ENCODE measurements at regions not wholly inside any gene's neighbourhood (a gene's known extent, or its start where the extent isn't known, plus 50 kb on each side); places are given as distances from the start of the nearest gene placed in this dataset.
"Not testable (repeated sequence)": the region's sequence is repeated elsewhere in the genome, so short reads cannot be mapped to it uniquely, and the experiment has no call there.

- ChIA-PET POLR2A (ENCODE audit: unreplicated experiment) (no interaction called here), CTCF (no interaction called here)
- Histone ChIP-seq H3K4me1 (ENCODE audit: insufficient read depth, low read length) (peaks cover 9% of the 10 kb centered on the region), H3K79me2 (ENCODE audit: low read length) (no peaks in the 10 kb centered on the region), H2AFZ (ENCODE audit: low read length) (no peak overlapping the region), H3F3A (ENCODE audit: low read length, unreplicated experiment) (no peaks in the 10 kb centered on the region), H3K9ac (ENCODE audit: low read length) (no peak overlapping the region), H3K4me3 (ENCODE audit: low read length) (no peak overlapping the region), H3K9me2 (replicated peaks; ENCODE audit: low read length) (no peaks in the 10 kb centered on the region), H3K27me3 (ENCODE audit: low read length) (no peaks in the 10 kb centered on the region), H3K27ac (ENCODE audit: low read length) (no peak overlapping the region), H4K20me1 (ENCODE audit: low read length) (no peaks in the 10 kb centered on the region), H3K4me2 (ENCODE audit: low read length) (no peak overlapping the region), H3K36me3 (ENCODE audit: low read depth, low read length) (no peaks in the 10 kb centered on the region), H3K9me3 (ENCODE audit: low read length) (no peaks in the 10 kb centered on the region)
- DNase-seq (no peak), ATAC-seq (no peak)
- BruUV-seq (replicated peaks) = no TSS peak
- no peak for TF ChIP-seq EZH2 (IDR thresholded peaks at IDR 0.05; ENCODE audit: low read length, unreplicated experiment)
- intact Hi-C loops (cut with micrococcal nuclease) = loop anchor here (10.0 kb wide), 2 partner anchors 58 to 362 kb away; partner anchors contain the start of genes LYRM9 and TMEM97
Measured at GRCh38 chr17:28256881-28257280, 62.1 kb upstream of the TMEM97 start.

DNA sequence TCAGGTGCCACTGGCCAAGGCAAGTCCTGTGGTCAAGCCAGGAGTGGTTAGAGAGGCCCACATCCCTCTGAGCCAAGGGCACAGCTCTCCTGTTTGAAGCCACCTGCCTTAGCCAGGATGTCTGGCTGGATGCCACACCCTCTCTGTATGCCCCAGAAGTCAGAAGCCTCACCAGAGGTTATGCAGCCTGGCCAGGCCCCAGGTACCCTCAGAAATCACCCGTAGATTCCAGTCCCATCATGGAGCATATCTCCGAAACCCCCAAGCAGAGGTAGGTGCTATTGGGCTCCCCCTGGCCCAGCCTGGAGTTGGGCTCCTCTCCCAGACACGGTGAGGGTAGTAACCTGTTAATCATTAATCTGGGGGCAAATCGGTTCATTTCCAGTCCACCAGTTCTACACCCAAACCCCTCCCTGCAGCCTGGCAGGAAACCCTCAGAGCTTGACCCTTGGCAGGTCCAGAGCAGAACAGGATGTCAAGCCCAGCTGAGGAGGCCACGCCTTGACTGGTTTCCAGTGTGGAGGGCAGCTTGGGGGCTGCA, 60.6 kb upstream of the TMEM97 start:
- 0 out of 2 replicates have a peak, but pooled peaks cover 3% of the 10 kb centered on the region for H3K9me3 ChIP-seq (ENCODE audit: low read length)
- CTCF ChIA-PET = no interaction called here
- no peak overlapping the region for H3K27ac ChIP-seq (ENCODE audit: low read length)
- no peaks in the 10 kb centered on the region for H3K27me3 ChIP-seq (ENCODE audit: low read length)
- no peak overlapping the region for H2AFZ ChIP-seq (ENCODE audit: low read length)
- H3K9ac ChIP-seq (ENCODE audit: low read length) = no peak overlapping the region
- no peaks in the 10 kb centered on the region for H4K20me1 ChIP-seq (ENCODE audit: low read length)
- no peaks in the 10 kb centered on the region for H3K36me3 ChIP-seq (ENCODE audit: low read depth, low read length)
- no peak for DNase-seq
- intact Hi-C loops (cut with micrococcal nuclease) = loop anchor here (10.0 kb wide), 2 partner anchors 56 to 364 kb away; partner anchors contain the start of genes LYRM9 and TMEM97
- no peaks in the 10 kb centered on the region for H3F3A ChIP-seq (ENCODE audit: low read length, unreplicated experiment)
- no peaks in the 10 kb centered on the region for H3K9me2 ChIP-seq (replicated peaks; ENCODE audit: low read length)
- H3K4me2 ChIP-seq (ENCODE audit: low read length) = no peak overlapping the region
- H3K4me1 ChIP-seq (ENCODE audit: insufficient read depth, low read length) = no peaks in the 10 kb centered on the region
- H3K79me2 ChIP-seq (ENCODE audit: low read length) = no peaks in the 10 kb centered on the region
- no peak for ATAC-seq
- POLR2A ChIA-PET (ENCODE audit: unreplicated experiment) = no interaction called here
- no peak overlapping the region for H3K4me3 ChIP-seq (ENCODE audit: low read length)
- no peak for TF ChIP-seq EZH2 (IDR thresholded peaks at IDR 0.05; ENCODE audit: low read length, unreplicated experiment)
- BruUV-seq (replicated peaks) = no TSS peak

DNA sequence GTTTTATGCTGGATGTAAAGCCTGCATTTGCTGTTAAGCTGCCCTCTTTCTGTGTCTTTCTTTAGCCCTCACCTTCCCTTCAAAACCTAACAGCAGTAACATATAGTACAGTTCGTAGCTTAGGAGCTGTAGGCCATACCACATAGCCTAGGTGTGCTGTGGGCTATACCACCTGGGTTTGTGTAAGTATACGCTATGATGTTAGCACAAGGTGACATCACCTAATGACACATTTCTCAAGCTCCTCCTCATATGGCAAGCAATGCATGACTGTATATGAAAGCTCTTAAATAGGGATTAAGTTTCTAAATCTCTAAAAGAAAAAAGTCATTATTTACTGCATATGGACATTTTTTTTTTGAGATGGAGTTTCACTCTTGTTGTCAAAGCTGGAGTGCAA, 57.8 kb upstream of the TMEM97 start:
- Histone ChIP-seq H4K20me1 (ENCODE audit: low read length) (no peaks in the 10 kb centered on the region), H3K4me1 (ENCODE audit: insufficient read depth, low read length) (no peaks in the 10 kb centered on the region), H3K4me3 (ENCODE audit: low read length) (no peak overlapping the region), H3K79me2 (ENCODE audit: low read length) (no peaks in the 10 kb centered on the region), H3K9ac (ENCODE audit: low read length) (no peak overlapping the region), H3K27me3 (ENCODE audit: low read length) (no peaks in the 10 kb centered on the region), H3K27ac (ENCODE audit: low read length) (no peak overlapping the region), H3F3A (ENCODE audit: low read length, unreplicated experiment) (no peaks in the 10 kb centered on the region), H3K9me3 (ENCODE audit: low read length) (0 out of 2 replicates have a peak, but pooled peaks cover 3% of the 10 kb centered on the region), H2AFZ (ENCODE audit: low read length) (no peak overlapping the region), H3K9me2 (replicated peaks; ENCODE audit: low read length) (no peaks in the 10 kb centered on the region), H3K36me3 (ENCODE audit: low read depth, low read length) (no peaks in the 10 kb centered on the region), H3K4me2 (ENCODE audit: low read length) (no peak overlapping the region)
- TF ChIP-seq EZH2 (IDR thresholded peaks at IDR 0.05; ENCODE audit: low read length, unreplicated experiment) (no peak), CTCF (conservative IDR thresholded peaks at IDR 0.05; ENCODE audit: low read depth, low read length) (no peak), EZH2phosphoT487 (IDR thresholded peaks at IDR 0.05; ENCODE audit: borderline replicate concordance, low read length) (no peak)
- ChIA-PET CTCF (no interaction called here), POLR2A (ENCODE audit: unreplicated experiment) (interaction anchor here (0.6 kb wide), 1 partner anchor 75 kb away, joined by 4 read pairs; no protein-coding TSS in a partner anchor)
- no TSS peak for BruUV-seq (replicated peaks)
- DNase-seq = no peak
- intact Hi-C loops (cut with micrococcal nuclease) = no loop called here
- ATAC-seq = no peak

DNA sequence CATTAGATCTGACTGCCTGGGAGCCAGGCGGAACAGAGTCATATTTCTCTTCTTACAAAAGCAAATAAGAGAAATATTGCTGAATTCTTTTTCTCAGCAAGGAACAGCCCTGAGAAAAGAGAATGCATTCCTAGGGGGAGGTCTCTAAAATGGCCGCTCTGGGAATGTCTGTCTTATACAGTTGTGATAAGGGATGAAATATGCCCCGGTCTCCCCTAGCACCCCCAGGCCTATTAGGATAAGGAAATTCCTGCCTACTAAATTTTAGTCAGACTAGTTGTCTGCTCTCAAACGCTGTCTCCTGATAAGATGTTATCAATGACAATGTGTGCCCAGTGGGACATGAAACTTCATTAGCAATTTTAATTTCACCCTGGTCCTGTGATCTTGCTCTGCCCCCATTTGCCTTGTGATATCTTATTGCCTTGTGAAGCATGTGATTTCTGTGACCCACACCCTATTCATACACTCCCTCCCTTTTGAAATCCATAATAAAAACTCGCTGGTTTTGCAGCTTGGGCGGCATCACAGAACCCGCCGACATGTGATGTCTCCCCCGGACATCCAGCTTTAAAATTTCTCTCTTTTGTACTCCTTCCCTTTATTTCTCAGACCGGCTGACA, 56.8 kb upstream of the TMEM97 start:
- POLR2A ChIA-PET (ENCODE audit: unreplicated experiment); H3K4me1 ChIP-seq (ENCODE audit: insufficient read depth, low read length); intact Hi-C loops (cut with micrococcal nuclease); H3K9me2 ChIP-seq (replicated peaks; ENCODE audit: low read length); CTCF ChIA-PET; H3K27me3 ChIP-seq (ENCODE audit: low read length); H3K79me2 ChIP-seq (ENCODE audit: low read length); H3K4me3 ChIP-seq (ENCODE audit: low read length); H3K27ac ChIP-seq (ENCODE audit: low read length); H3K36me3 ChIP-seq (ENCODE audit: low read depth, low read length); ATAC-seq; H3K9me3 ChIP-seq (ENCODE audit: low read length); DNase-seq; H3K4me2 ChIP-seq (ENCODE audit: low read length); BruUV-seq (replicated peaks); H2AFZ ChIP-seq (ENCODE audit: low read length); H3K9ac ChIP-seq (ENCODE audit: low read length); H3F3A ChIP-seq (ENCODE audit: low read length, unreplicated experiment); H4K20me1 ChIP-seq (ENCODE audit: low read length): not testable (repeated sequence)

GRCh38 chr17:28264902-28265548, 54.0 kb upstream of the TMEM97 start:
- not testable (repeated sequence) for H3K27me3 ChIP-seq (ENCODE audit: low read length)
- peak; percentile 54 for DNase-seq

More at GRCh38 chr17:28264902-28265548, 54.0 kb upstream of the TMEM97 start:
- H3K79me2 ChIP-seq (ENCODE audit: low read length); H3K36me3 ChIP-seq (ENCODE audit: low read depth, low read length); H3K27ac ChIP-seq (ENCODE audit: low read length); H3F3A ChIP-seq (ENCODE audit: low read length, unreplicated experiment); H3K4me3 ChIP-seq (ENCODE audit: low read length); H2AFZ ChIP-seq (ENCODE audit: low read length); BruUV-seq (replicated peaks); H3K9me3 ChIP-seq (ENCODE audit: low read length); intact Hi-C loops (cut with micrococcal nuclease); H4K20me1 ChIP-seq (ENCODE audit: low read length); H3K9me2 ChIP-seq (replicated peaks; ENCODE audit: low read length); H3K9ac ChIP-seq (ENCODE audit: low read length); CTCF ChIA-PET; POLR2A ChIA-PET (ENCODE audit: unreplicated experiment); H3K4me1 ChIP-seq (ENCODE audit: insufficient read depth, low read length); H3K4me2 ChIP-seq (ENCODE audit: low read length): not testable (repeated sequence)
- ATAC-seq = peak; percentile 62
